ENCODE measurements at regions not wholly inside any gene's neighbourhood (a gene's known extent, or its start where the extent isn't known, plus 50 kb on each side); places are given as distances from the start of the nearest gene placed in this dataset.
A peak's percentile ranks its signal among the peaks of the same experiment; 100 is the strongest.

DNA sequence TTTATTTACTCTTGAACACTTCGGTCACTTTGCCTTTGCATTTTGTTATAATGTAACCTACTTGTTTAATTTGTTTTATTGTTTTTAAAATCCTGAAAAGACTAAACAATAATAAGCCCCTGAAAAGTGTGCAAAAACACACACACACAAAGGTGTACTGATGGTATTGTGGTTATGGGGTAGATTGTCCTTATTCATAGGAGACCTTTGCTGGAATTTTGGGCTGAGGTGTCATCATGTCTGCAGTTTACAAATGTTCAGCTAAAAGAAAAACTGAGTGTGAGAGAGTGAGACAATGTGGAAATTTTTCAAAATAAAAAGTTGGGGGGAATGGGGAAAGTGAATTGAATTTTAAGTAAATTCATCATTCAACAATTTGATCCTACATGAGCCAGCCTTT is 174.9 kb downstream of the QDPR start:
- ATAC-seq (no peak), DNase-seq (no peak)
- no peaks in the 10 kb centered on the region for H3K9me3 ChIP-seq
- no peak overlapping the region for H3K27ac ChIP-seq
- no peaks in the 10 kb centered on the region for H3K4me1 ChIP-seq
- H3K36me3 ChIP-seq (ENCODE audit: insufficient read depth in 1 of 2, low read depth in 1 of 2): no peaks in the 10 kb centered on the region
- TF ChIP-seq, protein P1, sequence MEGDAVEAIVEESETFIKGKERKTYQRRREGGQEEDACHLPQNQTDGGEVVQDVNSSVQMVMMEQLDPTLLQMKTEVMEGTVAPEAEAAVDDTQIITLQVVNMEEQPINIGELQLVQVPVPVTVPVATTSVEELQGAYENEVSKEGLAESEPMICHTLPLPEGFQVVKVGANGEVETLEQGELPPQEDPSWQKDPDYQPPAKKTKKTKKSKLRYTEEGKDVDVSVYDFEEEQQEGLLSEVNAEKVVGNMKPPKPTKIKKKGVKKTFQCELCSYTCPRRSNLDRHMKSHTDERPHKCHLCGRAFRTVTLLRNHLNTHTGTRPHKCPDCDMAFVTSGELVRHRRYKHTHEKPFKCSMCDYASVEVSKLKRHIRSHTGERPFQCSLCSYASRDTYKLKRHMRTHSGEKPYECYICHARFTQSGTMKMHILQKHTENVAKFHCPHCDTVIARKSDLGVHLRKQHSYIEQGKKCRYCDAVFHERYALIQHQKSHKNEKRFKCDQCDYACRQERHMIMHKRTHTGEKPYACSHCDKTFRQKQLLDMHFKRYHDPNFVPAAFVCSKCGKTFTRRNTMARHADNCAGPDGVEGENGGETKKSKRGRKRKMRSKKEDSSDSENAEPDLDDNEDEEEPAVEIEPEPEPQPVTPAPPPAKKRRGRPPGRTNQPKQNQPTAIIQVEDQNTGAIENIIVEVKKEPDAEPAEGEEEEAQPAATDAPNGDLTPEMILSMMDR (IDR thresholded peaks at IDR 0.05): no peak
- no peak overlapping the region for H3K4me3 ChIP-seq
- 72 to 84% (median 77%) methylated on average over 1 of the region's 1 CpG for WGBS, 3 donors
- H3K27me3 ChIP-seq (ENCODE audit: insufficient read depth in 3 of 3, low read length in 2 of 3): no peaks in the 10 kb centered on the region
- intact Hi-C loops (cut with DNase I): no loop called here

DNA sequence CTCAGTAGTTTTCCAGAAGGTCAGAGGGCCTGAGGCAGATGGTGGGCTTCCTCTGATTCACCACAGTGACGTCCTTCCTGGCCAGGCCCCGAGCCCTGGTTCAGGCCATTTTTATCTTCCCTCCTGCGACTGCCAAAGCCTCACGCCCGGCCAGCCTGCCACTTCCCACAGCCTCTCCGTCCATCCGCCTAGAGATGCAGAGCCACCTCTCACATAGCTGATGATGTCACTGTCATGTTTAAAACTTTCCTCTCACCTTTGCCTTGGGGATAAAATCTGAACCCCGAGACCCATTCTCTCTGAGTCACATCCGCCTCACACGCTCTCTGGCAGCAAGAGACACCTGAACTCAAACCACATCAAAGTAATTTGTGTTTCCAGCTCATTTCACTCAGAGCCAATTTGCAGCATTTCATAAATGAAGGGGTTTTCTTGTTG is 175.3 kb downstream of the QDPR start:
- 43 to 48% (median 44%) methylated on average over 10 of the region's 10 CpGs for WGBS, 3 donors
- no peak for ATAC-seq
- H3K27me3 ChIP-seq (ENCODE audit: insufficient read depth in 3 of 3, low read length in 2 of 3): no peaks in the 10 kb centered on the region
- intact Hi-C loops (cut with DNase I): no loop called here
- H3K27ac ChIP-seq: no peak overlapping the region
- peak in 1 of 2 donors; percentile 14 for DNase-seq
- H3K4me3 ChIP-seq: no peak overlapping the region
- no peaks in the 10 kb centered on the region for H3K4me1 ChIP-seq
- H3K9me3 ChIP-seq: no peaks in the 10 kb centered on the region
- H3K36me3 ChIP-seq (ENCODE audit: insufficient read depth in 1 of 2, low read depth in 1 of 2): no peaks in the 10 kb centered on the region
- TF ChIP-seq, protein P1 (IDR thresholded peaks at IDR 0.05): no peak

DNA sequence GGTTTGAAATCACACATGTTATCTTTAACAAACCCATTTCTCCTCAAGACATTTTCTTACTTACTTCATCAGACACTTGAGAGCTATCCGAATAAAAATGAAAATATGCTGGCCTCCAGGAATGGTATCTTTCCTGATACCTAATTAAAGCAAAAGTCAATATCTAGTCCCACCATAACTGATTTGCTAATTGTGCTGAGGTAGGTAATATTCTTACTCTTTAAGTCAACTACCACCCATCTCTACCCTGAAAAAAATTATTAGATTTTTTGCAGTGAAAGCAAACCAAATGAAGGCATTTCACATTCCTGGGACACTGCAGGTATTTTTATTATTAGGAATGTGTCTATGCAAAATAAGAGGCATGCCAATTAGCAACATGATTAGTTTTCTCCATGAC is 175.8 kb downstream of the QDPR start:
- WGBS, 3 donors: 83 to 95% (median 93%) methylated on average over 1 of the region's 1 CpG
- H3K27ac ChIP-seq: no peak overlapping the region
- no peak for DNase-seq
- H3K27me3 ChIP-seq (ENCODE audit: insufficient read depth in 3 of 3, low read length in 2 of 3): no peaks in the 10 kb centered on the region
- no peaks in the 10 kb centered on the region for H3K4me1 ChIP-seq
- no peaks in the 10 kb centered on the region for H3K9me3 ChIP-seq
- intact Hi-C loops (cut with DNase I): no loop called here
- no peak for ATAC-seq
- no peaks in the 10 kb centered on the region for H3K36me3 ChIP-seq (ENCODE audit: insufficient read depth in 1 of 2, low read depth in 1 of 2)
- TF ChIP-seq, protein P1 (IDR thresholded peaks at IDR 0.05): no peak
- H3K4me3 ChIP-seq: no peak overlapping the region

DNA sequence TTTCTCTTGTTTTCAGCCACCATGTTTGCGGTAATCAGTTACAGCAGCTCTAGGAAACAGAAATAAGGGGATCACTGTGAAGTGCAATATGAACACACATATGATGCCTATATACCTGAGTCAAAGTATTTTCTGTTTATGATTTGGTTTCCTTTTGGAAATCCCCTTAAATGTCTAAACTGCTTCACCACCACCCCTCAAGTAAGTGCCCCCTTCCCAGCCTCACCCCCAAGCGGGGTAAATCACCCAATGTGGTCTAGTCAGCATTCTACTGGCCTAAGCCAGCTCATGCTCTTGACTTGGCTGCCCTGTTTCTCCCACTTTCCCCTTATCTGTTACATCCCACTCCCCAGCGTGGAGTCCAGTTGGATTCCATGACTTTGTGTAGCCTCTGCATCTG is 176.5 kb downstream of the QDPR start:
- no peak for ATAC-seq

DNA sequence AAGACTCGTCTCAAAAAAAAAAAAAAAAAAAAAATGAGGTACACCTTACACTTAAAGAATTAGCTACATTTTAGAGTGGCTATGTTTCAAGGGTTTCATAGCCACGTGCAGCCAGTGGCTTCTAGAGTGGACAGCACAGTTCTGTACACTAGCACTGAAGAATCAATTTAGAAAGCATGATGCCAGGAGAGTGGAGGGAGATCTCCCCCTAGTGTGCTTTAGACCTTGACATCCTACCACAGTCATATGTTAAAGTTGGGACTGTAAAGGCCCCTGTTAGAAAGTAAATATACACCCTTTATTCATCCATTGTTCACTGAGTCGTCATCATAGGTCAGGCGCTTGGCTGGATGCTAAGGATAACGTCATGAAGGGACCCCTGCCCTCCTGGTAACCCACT is 179.4 kb downstream of the QDPR start:
- WGBS, 3 donors: 49 to 69% (median 52%) methylated on average over 5 of the region's 5 CpGs
- intact Hi-C loops (cut with DNase I): no loop called here

More for the DNA sequence above, 176.5 kb downstream of the QDPR start:
- Histone ChIP-seq H3K9me3 (no peaks in the 10 kb centered on the region), H3K4me3 (no peak overlapping the region), H3K27ac (no peak overlapping the region), H3K36me3 (ENCODE audit: insufficient read depth in 1 of 2, low read depth in 1 of 2) (no peaks in the 10 kb centered on the region), H3K4me1 (no peaks in the 10 kb centered on the region), H3K27me3 (ENCODE audit: insufficient read depth in 3 of 3, low read length in 2 of 3) (no peaks in the 10 kb centered on the region)
- no peak for DNase-seq
- intact Hi-C loops (cut with DNase I): no loop called here
- 88 to 90% (median 90%) methylated on average over 3 of the region's 3 CpGs for WGBS, 3 donors
- TF ChIP-seq, protein P1 (IDR thresholded peaks at IDR 0.05): no peak

More for the DNA sequence above, 179.4 kb downstream of the QDPR start:
- Histone ChIP-seq H3K4me1 (no peaks in the 10 kb centered on the region), H3K9me3 (no peaks in the 10 kb centered on the region), H3K27ac (no peak overlapping the region), H3K36me3 (ENCODE audit: insufficient read depth in 1 of 2, low read depth in 1 of 2) (no peaks in the 10 kb centered on the region), H3K27me3 (ENCODE audit: insufficient read depth in 3 of 3, low read length in 2 of 3) (no peaks in the 10 kb centered on the region), H3K4me3 (no peak overlapping the region)
- ATAC-seq (no peak), DNase-seq (no peak)
- TF ChIP-seq, protein P1 (IDR thresholded peaks at IDR 0.05): no peak
